ENCODE measurements at regions not wholly inside any gene's neighbourhood (a gene's known extent, or its start where the extent isn't known, plus 50 kb on each side); places are given as distances from the start of the nearest gene placed in this dataset.

- TF ChIP-seq CTCF (optimal IDR thresholded peaks at IDR 0.05 in 1 of 3, IDR thresholded peaks at IDR 0.05 in 1 of 3, conservative IDR thresholded peaks at IDR 0.05 in 1 of 3; ENCODE audit: extremely low read depth in 1 of 3, insufficient read depth in 2 of 3, low read length in 3 of 3), result no peak
- TF ChIP-seq EZH2 (IDR thresholded peaks at IDR 0.05; ENCODE audit: low read length), result no peak
Measured at GRCh38 chr5:167778228-167778627, 513.2 kb upstream of the WWC1 start.

Measured in keratinocyte (primary cell).